GM21619 (cell line): ENCODE measurements at regions not wholly inside any gene's neighbourhood (a gene's known extent, or its start where the extent isn't known, plus 50 kb on each side); places are given as distances from the start of the nearest gene placed in this dataset.

Experiments
- ATAC-seq: cut with Tn5 transposase; IDR thresholded peaks from one replicate; pipeline ENCODE4 v1.9.1; 2021; ENCODE audit not compliant: unreplicated experiment

- ATAC-seq: no peak
These were observed 161.7 kb downstream of the OPA1 start for GRCh38 chr3:193754719-193755118.

DNA sequence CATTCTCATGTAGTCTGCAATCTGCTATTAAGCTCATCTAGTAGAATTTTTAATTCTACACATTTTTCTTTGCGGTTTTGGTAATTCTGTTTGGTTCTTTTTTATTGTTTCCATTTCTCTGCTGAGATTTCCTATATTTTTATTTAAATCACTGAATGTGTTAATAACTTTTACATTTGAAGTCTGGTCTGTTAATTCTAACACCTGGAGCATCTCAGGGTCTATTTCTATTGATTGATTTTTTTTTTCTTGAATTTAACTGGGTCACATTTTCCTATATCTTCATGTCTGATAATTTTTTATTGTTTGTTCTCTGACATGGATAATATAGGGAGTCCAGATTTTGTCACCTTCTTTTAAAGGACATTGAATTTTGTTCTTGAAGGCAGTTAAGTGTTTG is 163.5 kb downstream of the OPA1 start:
- no peak for ATAC-seq

DNA sequence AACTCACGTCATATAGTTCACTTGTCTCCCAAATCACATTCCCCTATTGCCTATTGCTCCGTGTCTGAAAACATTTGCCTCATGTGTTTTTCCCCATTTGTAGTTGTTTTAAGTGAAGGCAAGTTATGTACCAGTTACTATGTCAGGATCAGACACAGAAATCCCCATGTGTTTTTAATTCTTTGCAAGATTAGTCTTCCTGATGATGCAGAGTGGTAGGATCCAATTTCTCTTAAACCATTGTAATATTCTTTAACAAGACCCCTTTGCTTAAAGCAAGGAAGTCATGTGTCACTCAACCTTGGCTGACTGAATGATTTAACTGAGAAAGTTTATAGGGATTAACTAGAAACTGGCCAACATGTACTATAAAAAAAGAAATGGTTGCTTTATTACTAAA is 164.4 kb downstream of the OPA1 start:
- no peak for ATAC-seq

DNA sequence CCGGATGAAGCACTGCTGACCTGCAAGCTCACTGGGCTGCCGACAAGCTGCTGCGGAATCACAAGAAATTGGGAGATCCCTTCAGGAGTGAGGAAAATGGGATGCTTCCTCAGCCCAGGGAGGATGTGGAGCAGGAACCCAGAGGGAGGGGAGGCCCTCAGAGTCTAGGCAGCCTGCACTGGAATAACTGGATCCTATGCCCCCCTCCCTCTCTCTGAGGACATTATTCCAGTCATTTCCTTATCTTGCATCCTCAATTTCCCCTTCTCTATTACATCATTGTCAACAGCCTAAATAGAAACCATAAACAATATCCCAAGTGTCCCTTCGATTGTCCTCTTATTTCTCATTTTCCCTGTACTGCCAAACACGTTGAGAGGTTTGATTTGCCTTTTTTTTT is 169.0 kb downstream of the OPA1 start:
- no peak for ATAC-seq

DNA sequence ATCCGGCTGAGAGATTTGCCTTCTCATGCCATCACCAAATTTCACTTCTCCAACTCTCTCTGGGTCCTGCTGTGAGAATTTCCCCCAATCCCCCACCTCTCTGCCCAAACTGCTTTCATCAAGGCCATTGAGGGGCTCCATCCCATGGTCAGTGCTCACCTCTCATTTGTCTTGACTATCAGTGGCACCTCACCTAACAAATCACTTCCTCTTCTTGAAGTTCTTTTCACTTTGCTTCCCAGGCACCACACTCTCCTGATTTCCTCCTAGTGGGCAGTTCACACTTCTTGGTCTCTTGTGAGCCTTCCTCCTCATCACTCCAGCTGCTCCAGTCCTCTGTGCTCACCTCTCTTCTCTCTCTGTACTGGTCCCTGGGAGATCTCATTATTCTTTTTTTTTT is 169.6 kb downstream of the OPA1 start:
- no peak for ATAC-seq

DNA sequence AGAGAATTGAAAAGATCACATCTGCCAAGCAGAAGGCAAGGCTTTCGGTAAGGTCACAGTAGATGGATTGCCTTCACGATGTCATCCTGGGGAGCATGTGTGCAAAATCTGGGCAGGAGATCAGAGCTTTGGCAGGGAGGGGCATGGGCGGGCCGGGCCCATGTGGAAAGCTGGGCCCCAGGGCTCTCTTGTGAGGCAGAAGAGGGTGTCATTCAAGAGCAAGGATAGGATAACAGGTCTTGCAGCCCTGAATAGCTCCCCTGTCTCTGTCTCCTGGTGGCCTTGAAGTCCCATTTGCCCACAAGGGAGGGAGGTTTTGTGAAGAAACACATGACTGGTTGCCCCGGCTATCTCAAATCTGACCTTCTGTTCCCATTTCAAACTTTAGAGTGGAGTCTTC is 172.0 kb downstream of the OPA1 start:
- no peak for ATAC-seq

DNA sequence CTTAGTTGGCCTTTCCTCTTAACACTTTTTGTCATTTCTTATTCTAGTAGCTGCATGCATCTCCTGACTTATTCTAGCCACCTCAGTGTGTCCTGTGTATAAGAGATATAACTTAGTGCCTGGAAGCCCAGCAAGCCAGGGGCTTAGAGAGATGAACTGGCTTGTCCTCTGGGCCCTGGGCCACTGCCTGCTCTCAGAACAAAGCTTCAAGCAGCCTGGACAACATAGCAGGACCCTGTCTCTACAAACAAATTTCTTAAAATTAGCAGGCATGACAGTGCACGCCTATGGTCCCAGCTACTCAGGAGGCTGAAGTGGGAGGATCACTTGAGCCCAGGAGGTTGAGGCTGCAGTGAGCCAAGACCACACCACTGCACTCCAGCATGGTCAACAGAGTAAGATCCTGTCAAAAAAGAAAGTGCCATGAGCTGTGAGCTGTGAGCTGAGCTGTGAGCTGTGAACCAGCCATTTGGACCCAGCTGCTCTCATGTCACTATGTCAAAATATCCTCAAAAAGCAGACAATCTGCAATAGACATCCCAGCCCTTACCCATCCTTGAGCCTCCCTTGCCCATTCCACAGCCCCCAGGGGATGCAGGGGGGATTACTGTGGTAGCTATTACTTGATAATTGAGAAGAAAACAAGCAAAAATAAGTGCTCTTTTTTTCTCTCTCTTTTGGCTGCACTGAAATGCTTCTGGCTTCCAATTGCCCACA is 174.5 kb downstream of the OPA1 start:
- ATAC-seq: no peak

DNA sequence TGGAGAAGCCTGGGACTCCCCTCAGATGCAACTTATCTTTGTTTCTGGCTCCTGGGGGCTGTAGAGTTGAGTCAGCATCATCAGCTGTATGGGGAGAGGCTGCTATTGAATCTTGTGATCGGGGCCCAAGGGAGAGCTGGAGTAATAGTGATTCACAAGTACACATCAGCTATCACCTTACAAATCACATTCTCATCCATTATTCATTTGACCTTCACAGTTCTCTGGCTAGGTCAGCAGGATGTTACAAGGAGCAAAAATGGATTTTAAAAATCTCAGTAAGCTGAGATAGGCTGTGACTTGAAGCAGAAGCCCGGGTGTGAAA is 175.0 kb downstream of the OPA1 start:
- ATAC-seq: no peak

DNA sequence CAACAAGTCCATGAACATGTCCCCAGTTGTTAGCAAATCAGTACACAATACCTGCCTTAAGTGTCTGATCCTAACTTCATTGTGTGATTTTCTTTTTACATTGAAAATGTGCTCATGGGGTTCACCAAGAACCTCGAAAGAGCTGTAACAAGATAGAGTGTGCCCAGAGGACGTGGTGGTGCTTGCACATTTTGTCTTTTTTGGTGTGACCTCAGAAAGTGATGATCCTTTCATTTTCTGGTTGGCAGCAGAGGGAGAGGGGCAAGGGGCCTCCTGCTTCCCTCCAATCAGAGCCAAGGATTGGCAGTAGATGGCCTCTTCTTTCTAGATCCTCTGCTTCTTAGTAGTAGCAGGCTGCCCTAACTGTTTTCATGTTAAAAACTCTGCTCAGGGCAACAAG is 176.4 kb downstream of the OPA1 start:
- no peak for ATAC-seq

DNA sequence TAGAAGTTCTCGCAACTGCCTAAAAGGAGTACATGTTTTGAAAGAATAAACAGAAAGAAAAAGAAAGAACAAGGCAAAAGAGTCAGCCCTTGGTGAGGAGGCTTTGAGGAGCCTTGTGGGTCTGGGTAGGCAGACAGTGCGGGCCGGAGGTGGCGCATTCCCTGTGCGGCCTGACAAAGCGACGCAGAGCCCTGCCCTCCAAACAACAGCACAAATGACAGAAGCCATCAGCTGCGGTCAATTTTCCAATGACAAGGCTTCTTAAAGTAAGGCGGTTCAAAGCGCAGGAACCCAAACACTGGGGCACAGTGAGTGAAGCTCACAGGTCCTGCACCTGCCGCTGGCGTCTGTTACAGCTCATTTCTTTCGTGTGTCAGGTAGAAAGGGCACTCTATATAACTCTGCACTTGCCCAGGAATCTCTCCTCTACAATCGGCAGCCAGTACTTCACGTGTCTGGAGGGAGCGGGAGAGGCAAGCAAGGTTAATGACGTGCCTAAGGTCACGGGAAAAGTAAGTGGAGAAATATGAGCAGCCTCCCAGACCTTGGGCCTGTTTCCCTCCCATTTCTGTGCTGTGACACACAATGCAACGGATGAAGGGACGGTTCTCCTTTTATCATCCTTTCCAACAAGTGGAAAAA is 178.1 kb downstream of the OPA1 start:
- no peak for ATAC-seq

DNA sequence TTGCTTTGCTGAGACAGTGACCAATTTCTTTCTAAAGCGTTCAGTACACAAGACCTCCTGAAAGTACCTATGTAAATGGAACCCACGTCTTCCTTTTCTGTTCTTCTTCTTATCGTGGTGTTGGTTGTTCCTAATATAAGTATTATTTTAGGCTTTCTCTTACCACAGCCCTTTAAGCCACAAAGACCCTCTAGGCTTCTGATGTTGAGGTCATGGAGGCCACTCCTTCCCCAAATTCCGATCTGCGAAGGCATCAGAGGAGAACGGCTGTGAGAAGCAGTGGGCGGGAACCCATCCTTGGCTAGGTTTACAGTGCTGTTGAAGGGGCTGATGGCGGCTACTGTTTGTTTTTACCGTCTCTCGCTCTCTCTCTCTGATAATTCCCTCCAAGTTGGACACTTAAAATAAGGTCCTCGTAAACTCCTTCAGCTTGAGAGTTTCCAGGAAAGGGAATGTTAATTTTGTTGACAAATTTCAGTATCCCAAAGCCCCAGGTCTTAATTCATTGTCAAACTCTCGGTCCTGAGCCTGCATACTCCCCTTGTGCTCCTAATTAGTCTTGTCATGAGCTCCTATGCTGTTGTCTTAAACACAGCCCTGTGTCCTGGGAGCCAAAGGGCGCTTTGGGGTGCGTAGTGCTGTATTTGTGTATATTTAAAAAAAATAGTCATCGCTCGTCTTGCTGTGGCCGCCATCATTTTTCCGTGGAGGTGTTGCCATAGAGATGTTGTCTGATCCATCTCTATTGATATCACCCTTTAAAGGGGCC is 178.8 kb downstream of the OPA1 start:
- no peak for ATAC-seq

- no peak for ATAC-seq
These were observed 179.4 kb downstream of the OPA1 start for GRCh38 chr3:193772422-193772763.

DNA sequence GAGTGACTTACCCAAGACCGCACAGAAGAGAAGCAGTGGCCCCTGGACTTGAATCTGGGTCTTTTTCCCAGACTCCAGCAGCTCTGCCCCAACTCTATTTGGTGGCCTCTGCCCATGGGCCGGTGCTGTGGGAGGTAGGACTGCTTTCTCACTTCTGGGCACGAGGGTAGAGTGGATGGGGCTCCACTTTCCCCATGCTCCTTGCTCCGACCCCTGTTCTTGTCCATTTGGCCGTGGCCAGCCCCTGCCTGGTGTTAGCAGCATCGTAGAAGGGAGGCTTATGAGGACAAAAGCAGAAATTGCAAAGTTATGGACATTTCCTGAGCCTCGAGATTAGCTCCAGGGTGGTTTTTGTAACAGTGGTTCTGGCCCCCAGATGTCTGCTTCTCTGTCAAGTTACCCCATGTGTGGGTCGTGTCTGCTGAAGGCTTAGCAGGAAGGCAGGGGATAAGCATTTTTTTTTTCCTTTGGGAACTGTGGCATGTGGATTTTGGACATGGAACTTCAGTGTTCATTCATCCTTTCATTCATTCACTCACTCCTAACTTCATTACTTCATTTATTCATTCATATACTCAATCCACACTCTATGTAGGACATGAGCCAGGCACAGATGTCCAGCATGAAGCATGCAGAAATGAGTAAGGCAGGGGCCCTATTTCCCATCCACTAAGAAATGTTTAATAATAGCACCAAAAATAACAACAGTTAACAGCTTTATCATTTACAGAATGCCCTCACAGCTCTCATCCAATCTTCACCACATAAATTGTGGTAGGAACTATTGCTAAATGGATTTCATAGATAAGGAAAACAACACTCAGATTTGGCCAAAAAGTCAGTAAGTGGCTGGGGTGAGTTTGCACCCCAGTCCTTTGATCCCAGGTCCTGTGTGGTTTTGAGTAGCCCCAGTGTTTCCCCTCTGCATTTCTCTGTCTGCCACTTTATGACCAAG is 180.5 kb downstream of the OPA1 start:
- no peak for ATAC-seq

GRCh38 chr3:193774272-193774915 is 181.4 kb downstream of the OPA1 start:
- ATAC-seq: no peak

- no peak for ATAC-seq
These were observed 181.9 kb downstream of the OPA1 start for GRCh38 chr3:193774916-193775285.

DNA sequence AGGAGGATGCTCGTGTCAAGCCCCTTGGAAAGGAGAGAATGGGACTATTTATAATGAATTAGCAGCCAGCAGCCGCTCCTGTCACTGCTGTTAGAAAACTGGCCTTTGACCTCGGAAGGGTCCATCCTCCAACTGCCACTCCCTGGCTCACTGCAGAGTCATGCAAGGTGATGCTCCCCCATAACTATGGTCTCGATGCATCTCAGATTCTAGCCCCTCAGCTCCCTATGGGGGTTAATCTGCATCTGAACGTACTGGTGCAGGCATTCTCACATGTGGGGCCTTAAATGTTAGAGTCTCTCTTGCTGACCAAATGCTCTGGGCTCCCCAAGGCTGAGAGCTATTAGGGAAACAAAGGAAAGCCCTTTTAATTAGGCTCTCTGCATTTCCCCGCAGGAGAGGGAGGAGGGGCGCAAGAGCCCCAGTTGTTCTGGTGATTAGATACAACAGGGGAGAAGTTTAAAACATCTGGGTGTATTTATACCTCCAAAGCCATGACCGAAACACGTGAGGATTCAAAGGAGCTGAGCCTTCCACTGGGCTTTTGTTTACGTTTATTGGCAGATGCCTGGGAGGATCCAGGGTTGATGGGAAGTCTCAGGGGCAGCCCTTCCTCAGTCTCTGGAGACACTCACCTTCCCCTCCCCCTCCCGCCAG is 182.5 kb downstream of the OPA1 start:
- no peak for ATAC-seq

DNA sequence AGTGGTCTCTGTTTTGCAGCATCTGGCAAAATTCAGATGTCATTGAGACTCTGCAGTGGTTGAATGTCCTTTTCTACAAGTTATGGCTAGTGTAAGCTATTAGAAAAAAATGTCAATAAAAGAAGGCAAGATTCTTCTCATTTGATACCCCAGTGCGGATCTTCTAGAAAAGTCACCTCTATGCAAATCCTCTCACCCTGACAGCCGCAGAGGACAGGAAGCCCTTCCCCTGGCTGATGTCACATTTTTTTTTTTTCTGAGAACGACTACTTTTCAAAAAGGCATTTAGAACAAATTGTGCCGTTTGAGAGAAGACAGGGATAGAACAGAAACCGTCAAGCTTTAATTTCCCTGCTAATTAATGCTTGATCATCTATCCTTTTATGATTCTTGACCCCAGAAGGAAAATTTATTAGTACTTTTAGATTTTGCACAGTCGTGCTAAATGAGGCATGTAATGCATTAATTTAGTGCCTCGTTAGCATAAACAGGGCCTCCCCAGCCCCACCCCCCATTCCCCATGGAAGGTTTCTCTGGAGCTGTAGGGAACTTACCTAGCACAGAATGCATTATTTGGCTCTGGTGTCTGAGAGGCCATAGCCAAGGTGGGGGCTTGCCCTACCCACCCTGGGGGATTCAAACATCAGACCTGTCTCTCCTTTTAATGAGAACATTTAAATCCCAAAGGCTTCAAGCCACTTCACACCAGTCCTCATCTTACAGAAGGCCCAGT is 183.8 kb downstream of the OPA1 start:
- ATAC-seq: no peak

DNA sequence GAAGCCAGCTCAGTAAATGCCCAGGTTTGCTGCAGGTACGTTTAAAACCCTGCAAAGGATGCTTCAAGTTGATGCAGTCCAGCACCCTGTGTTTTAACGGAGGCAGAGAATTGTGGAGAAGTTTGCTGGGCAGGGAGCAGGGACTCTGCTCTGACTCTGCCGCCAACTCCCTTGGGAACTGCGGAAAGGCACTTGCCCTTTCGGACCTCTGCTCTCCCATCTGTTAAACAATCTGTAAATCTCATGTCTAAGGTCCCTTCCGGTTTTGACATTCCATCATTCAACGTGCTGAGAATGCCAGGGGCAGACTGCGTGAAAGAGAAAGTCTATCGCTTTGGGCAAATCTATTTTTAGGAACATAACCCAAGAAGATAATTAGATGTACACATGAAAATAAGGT is 184.5 kb downstream of the OPA1 start:
- no peak for ATAC-seq

- ATAC-seq: no peak
These were observed 185.7 kb downstream of the OPA1 start for GRCh38 chr3:193778676-193779075.

DNA sequence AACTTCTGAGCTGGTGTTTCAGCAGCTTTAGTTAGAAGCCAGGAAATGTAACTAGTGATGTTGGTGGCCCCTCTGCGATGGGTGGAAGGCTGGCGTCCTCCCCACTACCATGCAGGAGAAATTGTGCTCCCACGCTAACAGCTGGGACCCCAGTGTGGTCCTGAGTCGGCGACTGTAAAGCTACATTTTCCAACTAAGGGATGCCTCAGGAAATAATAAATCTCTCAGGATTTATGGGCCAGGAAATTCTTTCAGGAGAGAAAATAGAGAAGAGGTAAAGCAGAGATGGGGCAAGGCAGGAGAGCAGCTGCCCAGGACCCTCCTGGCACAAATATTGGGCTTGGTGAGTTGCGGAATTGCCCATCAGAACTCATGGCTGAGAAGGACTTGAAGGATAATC is 186.9 kb downstream of the OPA1 start:
- ATAC-seq: no peak
